Tibial nerve (tissue), 3 donors: ENCODE measurements at regions not wholly inside any gene's neighbourhood (a gene's known extent, or its start where the extent isn't known, plus 50 kb on each side); places are given as distances from the start of the nearest gene placed in this dataset.

Experiments
- CTCF ChIP-seq, 5 experiments: fragments of 200-600 bp in 3 of 5; fragments of 450-650 bp in 2 of 5; sonication (generic) in 3 of 5; IDR thresholded peaks; one replicate each; pipeline ENCODE4 v1.5.1; 2016 to 2019; ENCODE audit warnings: antibody characterized with exemption in 5 of 5, mild to moderate bottlenecking in 3 of 5, moderate library complexity in 2 of 5
- POLR2A ChIP-seq, 2 donors: fragments of 450-650 bp; IDR thresholded peaks; one replicate each; pipeline ENCODE4 v1.6.1; 2017; ENCODE audit warnings: antibody characterized with exemption in 2 of 2, mild to moderate bottlenecking in 2 of 2, moderate library complexity in 2 of 2

- TF ChIP-seq CTCF (IDR thresholded peaks at IDR 0.05) (no peak), POLR2A (IDR thresholded peaks at IDR 0.05) (no peak)
Measured at GRCh38 chr5:4255441-4255840, 659.8 kb downstream of the IRX1 start.
